ENCODE measurements at regions not wholly inside any gene's neighbourhood (a gene's known extent, or its start where the extent isn't known, plus 50 kb on each side); places are given as distances from the start of the nearest gene placed in this dataset.

DNA sequence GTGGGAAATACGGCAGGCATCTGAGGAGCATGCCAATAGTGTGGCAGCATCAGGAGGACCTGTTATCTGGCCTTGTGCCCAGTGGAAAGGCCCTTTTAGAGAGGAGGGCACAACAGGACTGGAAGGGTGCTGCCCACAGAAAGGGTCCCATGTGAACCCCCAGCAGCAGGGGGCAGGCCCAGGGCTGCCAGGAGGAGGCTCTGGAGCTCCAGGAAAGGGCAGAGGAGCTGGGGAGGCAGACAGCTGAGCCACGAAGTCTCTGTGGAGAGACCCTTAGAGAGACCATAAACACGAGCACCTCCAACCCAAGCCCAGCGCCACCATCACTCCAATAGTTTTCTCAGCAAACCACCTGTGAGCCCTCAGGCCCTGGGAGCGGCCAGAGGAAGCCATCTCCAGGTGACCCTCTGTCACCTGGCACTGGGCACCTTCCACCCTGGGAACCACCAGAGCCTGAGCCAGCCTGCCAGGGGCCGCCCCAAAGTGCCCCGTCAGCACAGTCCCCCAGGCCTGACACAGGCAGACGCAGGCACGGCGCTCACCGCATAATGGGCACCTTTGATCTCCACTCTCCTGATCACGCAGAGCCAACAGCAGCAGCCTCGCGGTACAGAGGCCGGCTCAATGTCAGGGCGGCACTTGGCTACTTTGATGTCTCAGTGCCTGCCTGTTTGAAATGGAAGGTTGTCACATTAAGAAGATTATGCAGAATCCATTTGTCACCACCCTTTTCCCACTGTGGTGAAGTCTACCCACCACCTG lies 162.5 kb upstream of the RAB6C start:
- TF ChIP-seq EZH2phosphoT487 (IDR thresholded peaks at IDR 0.05; ENCODE audit: low read depth): no peak
- TF ChIP-seq, protein P1, sequence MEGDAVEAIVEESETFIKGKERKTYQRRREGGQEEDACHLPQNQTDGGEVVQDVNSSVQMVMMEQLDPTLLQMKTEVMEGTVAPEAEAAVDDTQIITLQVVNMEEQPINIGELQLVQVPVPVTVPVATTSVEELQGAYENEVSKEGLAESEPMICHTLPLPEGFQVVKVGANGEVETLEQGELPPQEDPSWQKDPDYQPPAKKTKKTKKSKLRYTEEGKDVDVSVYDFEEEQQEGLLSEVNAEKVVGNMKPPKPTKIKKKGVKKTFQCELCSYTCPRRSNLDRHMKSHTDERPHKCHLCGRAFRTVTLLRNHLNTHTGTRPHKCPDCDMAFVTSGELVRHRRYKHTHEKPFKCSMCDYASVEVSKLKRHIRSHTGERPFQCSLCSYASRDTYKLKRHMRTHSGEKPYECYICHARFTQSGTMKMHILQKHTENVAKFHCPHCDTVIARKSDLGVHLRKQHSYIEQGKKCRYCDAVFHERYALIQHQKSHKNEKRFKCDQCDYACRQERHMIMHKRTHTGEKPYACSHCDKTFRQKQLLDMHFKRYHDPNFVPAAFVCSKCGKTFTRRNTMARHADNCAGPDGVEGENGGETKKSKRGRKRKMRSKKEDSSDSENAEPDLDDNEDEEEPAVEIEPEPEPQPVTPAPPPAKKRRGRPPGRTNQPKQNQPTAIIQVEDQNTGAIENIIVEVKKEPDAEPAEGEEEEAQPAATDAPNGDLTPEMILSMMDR (IDR thresholded peaks at IDR 0.05; ENCODE audit: low read depth, low read length): no peak
- Histone ChIP-seq H4K20me1 (ENCODE audit: insufficient read depth, low read length) (no peaks in the 10 kb centered on the region), H3K79me2 (ENCODE audit: low read length) (no peaks in the 10 kb centered on the region), H3K4me3 (ENCODE audit: low read length) (no peak overlapping the region), H3K4me1 (ENCODE audit: low read length) (peaks cover 16% of the 10 kb centered on the region), H2AFZ (ENCODE audit: low read depth, low read length) (no peak overlapping the region), H3K27ac (ENCODE audit: low read length) (no peak overlapping the region), H3K4me2 (ENCODE audit: low read length) (no peak overlapping the region), H3K27me3 (ENCODE audit: low read depth, low read length) (no peaks in the 10 kb centered on the region; the same call in 1 of the 2 replicates), H3K9ac (ENCODE audit: low read length) (no peak overlapping the region), H3K36me3 (replicated peaks; ENCODE audit: low read depth, low read length) (no peaks in the 10 kb centered on the region), H3K9me3 (ENCODE audit: insufficient read depth, low read length) (peaks cover 11% of the 10 kb centered on the region; the same call in 1 of the 2 replicates)

DNA sequence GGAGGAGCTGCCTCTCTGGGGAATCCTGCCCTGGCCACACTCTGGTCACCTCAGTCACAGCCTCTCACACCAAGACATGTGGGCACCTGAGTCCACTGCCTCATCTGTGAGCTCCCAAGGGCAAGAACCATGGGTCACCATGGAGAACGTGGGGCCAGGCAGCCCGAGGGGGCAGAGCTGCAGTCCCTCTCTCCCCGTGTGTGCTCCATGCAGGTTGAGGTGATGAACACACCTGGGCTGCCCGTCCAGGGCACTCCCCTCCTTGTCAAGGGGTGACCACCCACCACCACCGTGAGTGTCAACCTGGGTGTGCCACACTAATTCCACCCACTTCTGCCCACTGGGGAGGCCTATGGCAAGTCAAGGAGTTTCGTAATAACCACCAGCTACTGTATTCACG lies 159.6 kb upstream of the RAB6C start:
- TF ChIP-seq, protein P1 (IDR thresholded peaks at IDR 0.05; ENCODE audit: low read depth, low read length): no peak
- TF ChIP-seq EZH2phosphoT487 (IDR thresholded peaks at IDR 0.05; ENCODE audit: low read depth): no peak

DNA sequence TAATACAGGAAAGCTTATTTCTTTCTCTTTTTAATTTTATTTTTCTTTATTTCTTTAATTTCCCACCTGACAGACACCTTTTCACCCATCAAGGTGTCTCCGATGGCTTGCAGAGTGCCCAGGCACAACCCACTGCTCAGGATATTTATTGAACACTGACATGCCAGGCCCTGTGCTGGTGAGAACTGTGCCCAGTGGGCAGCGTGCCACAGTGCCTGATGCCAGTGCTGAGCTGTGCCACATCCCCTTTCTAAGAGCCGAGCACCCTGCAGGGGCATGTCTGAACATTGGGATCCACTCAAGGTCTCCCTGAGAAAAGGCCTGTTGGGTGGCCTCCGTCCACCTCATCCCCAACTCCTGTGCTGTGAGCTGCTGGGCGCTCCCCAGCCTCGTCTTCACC lies 158.6 kb upstream of the RAB6C start:
- no peaks in the 10 kb centered on the region; the same call in 1 of the 2 replicates for H3K27me3 ChIP-seq (ENCODE audit: low read depth, low read length)
- H3K4me3 ChIP-seq (ENCODE audit: low read length): no peak overlapping the region
- H3K4me2 ChIP-seq (ENCODE audit: low read length): no peak overlapping the region
- peaks cover 10% of the 10 kb centered on the region for H3K4me1 ChIP-seq (ENCODE audit: low read length)
- no peak overlapping the region for H2AFZ ChIP-seq (ENCODE audit: low read depth, low read length)
- TF ChIP-seq EZH2phosphoT487 (IDR thresholded peaks at IDR 0.05; ENCODE audit: low read depth): no peak
- TF ChIP-seq, protein P1 (IDR thresholded peaks at IDR 0.05; ENCODE audit: low read depth, low read length): no peak
- no peaks in the 10 kb centered on the region for H4K20me1 ChIP-seq (ENCODE audit: insufficient read depth, low read length)
- no peak overlapping the region for H3K27ac ChIP-seq (ENCODE audit: low read length)
- H3K79me2 ChIP-seq (ENCODE audit: low read length): no peaks in the 10 kb centered on the region
- H3K9me3 ChIP-seq (ENCODE audit: insufficient read depth, low read length): peaks cover 4% of the 10 kb centered on the region; the same call in 1 of the 2 replicates
- H3K9ac ChIP-seq (ENCODE audit: low read length): no peak overlapping the region
- H3K36me3 ChIP-seq (replicated peaks; ENCODE audit: low read depth, low read length): no peaks in the 10 kb centered on the region

More for the DNA sequence above, 159.6 kb upstream of the RAB6C start:
- Histone ChIP-seq H3K4me1 (ENCODE audit: low read length) (peaks cover 10% of the 10 kb centered on the region), H4K20me1 (ENCODE audit: insufficient read depth, low read length) (no peaks in the 10 kb centered on the region), H3K4me3 (ENCODE audit: low read length) (no peak overlapping the region), H2AFZ (ENCODE audit: low read depth, low read length) (no peak overlapping the region), H3K9me3 (ENCODE audit: insufficient read depth, low read length) (peaks cover 11% of the 10 kb centered on the region; the same call in 1 of the 2 replicates), H3K27me3 (ENCODE audit: low read depth, low read length) (no peaks in the 10 kb centered on the region; the same call in 1 of the 2 replicates), H3K9ac (ENCODE audit: low read length) (no peak overlapping the region), H3K4me2 (ENCODE audit: low read length) (no peak overlapping the region), H3K27ac (ENCODE audit: low read length) (no peak overlapping the region), H3K36me3 (replicated peaks; ENCODE audit: low read depth, low read length) (no peaks in the 10 kb centered on the region), H3K79me2 (ENCODE audit: low read length) (no peaks in the 10 kb centered on the region)

DNA sequence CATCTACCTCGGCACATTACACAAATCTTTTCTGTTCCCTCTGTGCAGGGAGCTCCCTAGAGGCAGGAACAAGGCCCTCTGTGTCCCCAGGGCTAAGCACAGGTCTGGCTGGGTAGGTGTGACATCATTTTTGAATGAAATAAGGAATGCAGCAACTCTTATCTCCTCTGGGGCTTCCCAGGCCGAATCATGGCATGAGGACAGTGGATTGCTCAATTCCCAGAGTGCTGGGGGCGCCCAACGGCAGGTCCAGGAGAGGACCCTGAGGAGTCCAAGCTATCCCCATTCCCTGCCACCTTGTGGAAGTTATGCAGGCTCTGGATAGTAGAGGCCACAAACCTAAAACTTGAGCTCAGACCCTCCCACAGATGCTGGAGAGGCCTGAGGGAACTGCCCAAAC lies 158.0 kb upstream of the RAB6C start:
- no peak overlapping the region for H3K27ac ChIP-seq (ENCODE audit: low read length)
- H4K20me1 ChIP-seq (ENCODE audit: insufficient read depth, low read length): no peaks in the 10 kb centered on the region
- TF ChIP-seq, protein P1 (IDR thresholded peaks at IDR 0.05; ENCODE audit: low read depth, low read length): no peak
- TF ChIP-seq EZH2phosphoT487 (IDR thresholded peaks at IDR 0.05; ENCODE audit: low read depth): no peak
- no peaks in the 10 kb centered on the region for H3K79me2 ChIP-seq (ENCODE audit: low read length)
- no peak overlapping the region for H3K4me3 ChIP-seq (ENCODE audit: low read length)
- H3K27me3 ChIP-seq (ENCODE audit: low read depth, low read length): no peaks in the 10 kb centered on the region
- no peak overlapping the region for H3K9ac ChIP-seq (ENCODE audit: low read length)
- H2AFZ ChIP-seq (ENCODE audit: low read depth, low read length): no peak overlapping the region
- H3K4me1 ChIP-seq (ENCODE audit: low read length): peaks cover 10% of the 10 kb centered on the region
- H3K4me2 ChIP-seq (ENCODE audit: low read length): no peak overlapping the region
- H3K36me3 ChIP-seq (replicated peaks; ENCODE audit: low read depth, low read length): no peaks in the 10 kb centered on the region
- no peaks in the 10 kb centered on the region for H3K9me3 ChIP-seq (ENCODE audit: insufficient read depth, low read length)
